HG03175 (cell line): ENCODE measurements at regions not wholly inside any gene's neighbourhood (a gene's known extent, or its start where the extent isn't known, plus 50 kb on each side); places are given as distances from the start of the nearest gene placed in this dataset.

Experiments used
- ATAC-seq: cut with Tn5 transposase; IDR thresholded peaks from one replicate; pipeline ENCODE4 v1.9.1; 2021; ENCODE audit warnings: mild to moderate bottlenecking, moderate library complexity; ENCODE audit not compliant: unreplicated experiment

- no peak for ATAC-seq
Measured at GRCh38 chr3:72336114-72336651, 512.1 kb downstream of the SHQ1 start.

- ATAC-seq = no peak
Measured at GRCh38 chr3:72335458-72336095, 512.7 kb downstream of the SHQ1 start.

GRCh38 chr3:72334681-72335457, 513.4 kb downstream of the SHQ1 start:
- ATAC-seq = no peak

DNA sequence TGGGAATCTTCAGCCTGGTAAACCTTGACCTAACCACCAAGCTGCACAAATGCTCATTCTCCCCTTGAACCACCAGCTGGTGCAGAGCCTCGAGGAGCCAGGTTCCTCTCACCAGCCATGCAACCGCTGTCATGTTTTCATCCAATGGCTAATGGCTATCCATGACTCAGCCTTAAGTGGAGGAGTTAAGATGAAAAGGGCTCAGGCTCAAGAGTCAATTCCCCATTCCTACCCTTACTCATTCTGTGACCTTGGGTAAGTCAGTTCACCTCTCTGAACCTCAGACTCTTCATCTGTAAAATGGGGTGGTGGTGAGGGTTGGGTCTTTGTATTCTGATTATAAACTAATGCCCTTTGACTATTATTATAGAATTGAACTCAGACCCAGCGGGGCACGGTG, 515.6 kb downstream of the SHQ1 start:
- ATAC-seq = no peak

DNA sequence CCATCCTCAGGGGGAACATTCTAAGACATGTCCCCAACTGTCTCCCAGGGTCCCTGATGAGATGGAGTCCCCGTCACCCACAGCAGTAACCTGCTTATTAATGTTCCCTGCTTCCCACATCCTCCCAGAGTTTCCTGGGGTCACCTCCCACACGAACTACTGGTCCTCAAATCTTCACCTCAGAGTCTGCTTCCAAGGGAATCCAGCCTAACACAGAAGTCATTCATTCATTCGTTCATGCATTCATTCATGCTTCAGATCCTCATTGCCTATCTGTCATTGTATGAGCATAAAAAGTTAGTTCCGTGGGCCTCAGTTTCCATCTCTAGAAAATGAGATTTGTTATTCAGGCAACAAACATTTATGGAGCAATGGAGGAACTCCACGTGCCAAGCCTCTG, 516.2 kb downstream of the SHQ1 start:
- no peak for ATAC-seq

- ATAC-seq = no peak
Measured at GRCh38 chr3:72331076-72331475, 517.2 kb downstream of the SHQ1 start.

GRCh38 chr3:72329354-72329753, 518.9 kb downstream of the SHQ1 start:
- ATAC-seq = no peak

GRCh38 chr3:72328755-72329277, 519.4 kb downstream of the SHQ1 start:
- no peak for ATAC-seq

GRCh38 chr3:72327008-72327407, 521.2 kb downstream of the SHQ1 start:
- ATAC-seq = no peak

DNA sequence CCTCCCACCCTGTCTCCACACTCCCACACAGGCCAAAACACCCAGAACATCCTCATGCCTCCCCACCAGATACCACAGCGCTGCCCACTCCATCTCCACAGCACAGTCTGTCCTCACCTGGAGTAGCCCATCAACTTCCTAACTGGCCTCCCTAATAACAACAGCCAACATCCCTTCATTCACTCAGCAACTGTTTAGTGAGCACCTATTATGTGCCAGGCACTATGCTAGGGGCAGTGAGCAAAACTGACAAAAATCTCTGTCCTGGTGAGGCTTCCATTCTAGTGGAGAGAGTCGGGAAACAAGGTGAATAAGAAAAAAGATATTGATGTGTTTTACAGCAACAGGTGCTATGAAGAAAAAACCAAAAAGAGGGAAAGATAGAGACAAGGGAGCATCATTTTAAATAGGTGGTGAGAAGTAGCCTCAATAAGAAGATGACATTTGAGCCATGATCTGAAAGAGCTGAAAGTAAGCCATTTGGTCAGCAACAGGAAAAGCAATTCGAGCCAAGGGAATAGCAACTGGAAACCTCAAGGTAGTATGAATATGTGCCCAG, 523.9 kb downstream of the SHQ1 start:
- ATAC-seq = no peak

- no peak for ATAC-seq
Measured at GRCh38 chr3:72323773-72324172, 524.5 kb downstream of the SHQ1 start.

DNA sequence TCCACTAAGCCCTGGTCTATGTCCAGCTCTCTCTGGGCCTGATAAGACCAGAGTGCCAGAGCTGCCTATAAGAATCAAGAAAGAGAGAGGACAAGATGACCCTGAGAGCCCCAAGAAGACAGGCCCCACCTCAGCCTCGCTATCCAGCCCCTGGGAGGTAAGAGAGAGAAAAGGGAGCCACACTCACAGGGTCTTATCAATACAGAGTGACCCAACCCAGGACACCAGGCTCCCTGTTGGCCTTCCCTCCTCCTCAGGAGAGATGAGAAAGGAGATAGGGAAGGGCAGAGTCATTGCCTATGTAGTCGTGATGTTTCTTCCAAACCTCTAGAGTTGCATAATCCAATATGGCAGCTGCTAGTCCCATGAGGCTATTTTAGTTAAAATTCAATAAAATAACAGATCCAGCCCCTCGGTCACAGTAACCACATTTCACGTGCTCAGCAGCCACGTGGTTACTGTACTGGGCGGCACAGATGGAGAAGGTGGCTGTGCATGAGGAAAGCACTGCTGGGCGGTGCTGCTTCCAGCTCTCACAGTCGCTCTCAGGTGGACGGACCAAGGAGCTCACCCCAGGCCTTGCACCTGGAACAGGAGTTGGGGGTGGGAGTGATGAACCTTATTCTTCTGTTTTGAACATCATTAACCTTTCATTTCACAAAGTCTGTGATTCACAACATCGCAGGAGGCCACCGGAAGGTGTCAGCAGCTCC, 525.8 kb downstream of the SHQ1 start:
- ATAC-seq = no peak

- ATAC-seq = no peak
Measured at GRCh38 chr3:72320955-72321303, 527.3 kb downstream of the SHQ1 start.

DNA sequence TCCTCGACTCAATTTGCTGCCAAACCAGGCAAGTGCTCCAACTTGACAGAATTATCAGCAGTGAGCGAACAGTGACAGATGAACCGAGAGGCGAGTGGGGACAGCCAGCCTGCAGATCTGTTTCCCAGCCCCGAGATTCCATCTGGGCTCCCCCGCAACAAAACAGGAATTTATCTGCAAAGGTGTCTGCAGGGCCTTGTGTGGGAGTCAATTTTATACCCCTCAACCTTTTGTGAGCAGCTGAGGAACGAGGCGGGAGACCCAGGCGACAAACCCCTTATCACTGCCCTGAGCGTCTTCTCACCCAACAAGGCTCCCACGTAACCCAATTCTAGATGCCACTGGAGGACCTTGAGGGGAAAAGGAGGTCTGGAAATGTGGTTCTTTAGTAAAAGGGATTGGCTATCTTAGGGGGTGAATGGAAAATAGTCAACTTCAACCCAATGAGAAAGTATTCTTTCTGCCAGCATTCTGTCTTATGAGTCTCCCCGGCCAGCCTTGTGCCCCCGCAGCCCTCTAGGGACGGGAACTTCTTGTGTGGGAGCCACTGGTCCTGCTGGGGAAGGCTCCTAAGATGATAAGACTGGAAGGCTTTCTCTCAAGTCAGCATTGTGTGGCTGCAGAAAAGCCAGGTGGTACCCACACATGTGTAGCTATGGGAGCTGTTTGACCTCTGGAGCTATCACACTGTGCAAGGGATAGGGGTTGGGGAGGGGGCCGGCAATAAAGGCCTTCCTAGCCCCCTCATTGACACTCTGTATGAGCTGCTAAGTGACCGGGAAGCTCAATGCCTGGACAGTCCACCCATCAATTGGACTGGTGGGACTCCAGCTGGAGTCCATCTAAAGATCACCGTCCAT, 527.9 kb downstream of the SHQ1 start:
- no peak for ATAC-seq

DNA sequence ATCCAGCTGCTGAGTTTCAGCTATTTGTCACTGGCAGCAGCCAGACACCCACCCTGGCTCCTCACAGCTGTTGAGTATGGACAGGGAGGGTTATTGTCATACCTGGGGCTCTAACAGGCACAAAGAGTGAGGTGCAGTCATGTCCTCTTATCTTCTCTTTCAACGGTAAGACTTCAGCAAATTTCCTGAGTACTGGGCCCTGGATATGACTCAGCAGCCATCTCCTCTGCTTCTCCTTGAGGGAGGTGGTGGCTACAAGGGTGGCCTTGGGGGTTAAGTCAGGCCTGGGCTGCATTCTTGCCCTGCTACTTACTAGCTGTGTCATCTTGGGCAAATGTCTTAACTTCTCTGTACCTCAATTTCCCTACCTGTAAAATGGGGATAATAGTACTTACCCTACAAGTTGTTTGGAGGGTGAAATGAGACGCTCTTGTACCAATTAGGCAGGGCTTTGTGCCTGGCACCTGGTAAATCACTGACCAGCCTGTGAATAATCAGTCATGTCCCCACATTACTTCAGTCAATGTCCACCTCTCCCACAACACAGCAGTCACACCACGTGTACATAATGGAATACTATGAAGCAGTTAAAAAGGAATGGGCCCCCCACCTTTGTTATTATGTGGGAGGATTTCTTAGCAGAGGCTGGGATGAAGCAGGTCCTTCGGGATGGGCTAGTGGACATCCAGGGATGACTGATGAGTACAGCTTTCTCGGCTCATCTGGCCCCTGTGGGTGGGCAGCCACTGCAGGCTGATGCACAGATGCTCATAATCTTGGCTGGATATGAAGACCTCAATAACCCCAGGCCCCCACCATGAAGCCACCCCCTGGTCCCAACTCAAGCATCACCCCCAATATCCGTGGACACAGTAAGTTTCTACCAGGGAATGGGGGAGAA, 528.8 kb downstream of the SHQ1 start:
- ATAC-seq = no peak

DNA sequence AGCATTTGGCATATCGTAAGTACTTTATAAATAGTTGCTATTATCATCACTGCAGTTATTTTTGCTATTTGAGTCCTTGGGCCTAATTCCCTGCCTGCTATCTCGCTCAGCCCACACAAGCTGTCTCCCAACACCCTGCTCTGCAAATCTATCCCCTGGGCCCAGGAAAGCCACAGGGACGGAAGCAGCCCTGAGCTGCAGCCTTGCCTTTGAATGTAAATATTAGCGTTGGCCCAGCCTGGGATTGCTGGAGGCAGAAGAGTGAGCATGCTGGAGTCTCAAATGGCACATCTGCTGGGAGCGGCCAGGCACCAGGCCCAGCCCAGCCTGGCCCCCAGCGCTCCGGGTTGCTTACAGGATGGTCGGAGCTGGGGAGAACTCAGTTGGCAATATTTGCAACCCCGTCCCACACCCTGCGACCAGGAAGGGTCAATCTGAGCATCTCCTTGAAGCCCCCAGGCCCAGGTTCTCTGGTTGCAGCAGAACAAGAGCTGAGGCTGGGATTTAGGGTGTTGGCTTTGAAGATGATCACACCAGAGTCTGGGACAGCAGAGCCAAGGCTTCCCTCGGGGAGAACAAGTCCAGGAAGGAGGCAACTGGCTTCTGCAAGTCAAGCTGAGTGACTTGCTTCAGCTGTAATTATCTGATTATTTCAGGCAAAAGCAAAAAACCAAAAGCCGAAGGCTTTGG, 529.6 kb downstream of the SHQ1 start:
- ATAC-seq = no peak

DNA sequence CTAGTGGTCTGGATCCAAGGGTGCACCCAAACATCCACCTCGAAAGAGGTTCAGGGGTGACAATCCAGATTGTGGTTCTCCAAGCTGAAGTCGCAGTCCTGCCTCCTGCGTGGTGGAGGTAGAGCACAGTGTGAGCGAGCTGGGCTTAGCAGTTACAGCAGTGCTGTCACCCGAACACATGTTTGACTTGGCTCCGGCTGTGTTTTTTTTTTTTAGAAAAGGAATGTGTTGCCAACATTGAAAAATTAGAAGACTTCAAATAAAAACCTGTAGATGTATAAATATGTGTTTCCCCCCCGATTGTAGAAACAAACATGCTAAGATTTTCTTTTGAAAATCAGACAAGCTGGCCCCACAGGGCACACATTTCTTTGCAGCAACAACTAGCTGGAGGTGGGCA, 530.8 kb downstream of the SHQ1 start:
- no peak for ATAC-seq

DNA sequence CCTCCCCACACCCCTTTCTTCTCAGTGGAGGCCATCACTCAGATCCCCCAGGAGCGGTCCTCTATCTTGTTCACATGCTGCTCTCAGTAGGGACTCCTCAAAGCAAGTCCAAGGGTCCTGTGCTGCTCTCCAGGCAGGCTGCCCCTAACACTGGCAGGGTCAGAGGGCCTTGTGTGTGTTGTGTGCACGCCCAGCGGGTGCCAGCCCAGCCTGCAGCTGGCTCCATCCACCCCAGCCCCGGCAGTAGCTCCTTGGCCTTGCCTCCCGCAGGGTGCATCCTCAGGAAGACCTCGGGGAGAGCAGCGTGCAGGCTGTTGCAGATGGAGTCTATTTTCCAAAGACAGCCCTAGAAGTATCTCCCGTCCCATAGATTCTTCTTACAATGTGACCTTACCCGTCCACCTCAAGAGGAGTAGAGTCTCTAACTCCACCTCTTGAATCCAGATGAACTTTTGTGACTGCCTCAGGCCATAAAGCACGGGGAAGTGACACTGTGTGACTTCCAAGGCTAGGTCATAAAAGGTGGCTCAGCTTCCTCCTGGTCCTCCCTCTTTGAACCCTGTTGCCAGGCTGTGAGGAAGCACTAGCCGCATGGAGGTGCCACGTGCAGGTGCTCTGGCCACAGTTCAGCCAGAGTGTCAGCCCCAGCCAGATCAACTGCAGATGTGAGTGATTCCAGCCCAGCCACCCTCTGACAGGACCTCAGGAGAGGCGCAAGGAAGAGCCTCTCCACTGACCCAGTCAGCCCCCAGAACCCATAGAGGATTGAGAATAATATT, 531.6 kb downstream of the SHQ1 start:
- no peak for ATAC-seq
